GM12878 (cell line): ENCODE measurements at regions not wholly inside any gene's neighbourhood (a gene's known extent, or its start where the extent isn't known, plus 50 kb on each side); places are given as distances from the start of the nearest gene placed in this dataset. TPM values are rescaled to one million over a fixed set of nuclear protein-coding genes. Genes with fewer than 3 reads are reported as not detected.
"Not testable (repeated sequence)": the region's sequence is repeated elsewhere in the genome, so short reads cannot be mapped to it uniquely, and the experiment has no call there.

Source experiments
- ATAC-seq: fragments of 200-7000 bp; cut with Tn5 transposase; 3 replicates; pipeline ENCODE4 v1.9.1; 2020; ENCODE audit warnings: mild to moderate bottlenecking, moderate library complexity
- BruUV-seq: library from RNA; stranded (reverse); fragments of 400-500 nt; replicated peaks from 2 replicates; lab custom pipeline; 2021; lab: Mats Ljungman, UMichigan
- CTCF ChIA-PET: fragments of 300-600 bp; sonication (Branson Sonifier 250); formaldehyde crosslinking; extraction: SDS; loops from one replicate; lab custom pipeline; 2021; ENCODE audit warnings: inconsistent platforms; lab: Yijun Ruan, JAX
- POLR2A ChIA-PET: fragments of 350-600 bp; formaldehyde crosslinking; extraction: SDS; loops from one replicate; lab custom pipeline; 2021; ENCODE audit warnings: inconsistent platforms; lab: Charles Lee
- RAD21 ChIA-PET: fragments of 300-600 bp; sonication (Branson Sonifier 250); formaldehyde crosslinking; loops from one replicate; lab custom pipeline; 2023; ENCODE audit warnings: antibody characterized with exemption; ENCODE audit not compliant: unreplicated experiment; lab: Charles Lee
- SMC1A ChIA-PET: fragments of 300-600 bp; sonication (Branson Sonifier 250); formaldehyde crosslinking; loops from one replicate; lab custom pipeline; 2023; ENCODE audit not compliant: unreplicated experiment, uncharacterized antibody; lab: Charles Lee
- DNase-seq: peaks from one replicate; pipeline ENCODE4 v3.0.0-alpha.2; 2011; ENCODE audit warnings: low read depth, low spot score
- FAIRE-seq: peaks from 3 replicates; lab custom pipeline; 2011; peaks lifted over from hg19 to GRCh38; lab: Jason Lieb, UNC
- H2AFZ ChIP-seq: 2 replicates; pipeline ENCODE4 v1.6.0; 2011; ENCODE audit warnings: low read depth, low read length, control low read depth; ENCODE audit not compliant: control insufficient read depth
- H3K27ac ChIP-seq: 2 replicates; pipeline ENCODE4 v1.5.1; 2011; ENCODE audit warnings: control low read depth; ENCODE audit not compliant: control insufficient read depth, insufficient read depth
- H3K27me3 ChIP-seq, 2 experiments: replicated peaks in 1 of 2; 2 replicates each; pipeline versions ENCODE4 v1.6.0 to v1.6.1; 2011; ENCODE audit warnings: low read length in 1 of 2; ENCODE audit not compliant: control insufficient read depth in 2 of 2, insufficient read depth in 2 of 2
- H3K36me3 ChIP-seq, 2 experiments: 2 replicates each; pipeline ENCODE4 v1.5.1; 2011; ENCODE audit warnings: low read length in 1 of 2; ENCODE audit not compliant: control insufficient read depth in 2 of 2, insufficient read depth in 2 of 2
- H3K4me1 ChIP-seq: 2 replicates; pipeline ENCODE4 v1.6.1; 2011; ENCODE audit warnings: mild to moderate bottlenecking, low read length, moderate library complexity, mixed read lengths; ENCODE audit not compliant: control insufficient read depth, insufficient read depth
- H3K4me2 ChIP-seq: 2 replicates; pipeline ENCODE4 v1.6.0; 2011; ENCODE audit warnings: control low read depth; ENCODE audit not compliant: control insufficient read depth, insufficient read depth
- H3K4me3 ChIP-seq: fragments of 200-600 bp; sonication (generic); 2 replicates; pipeline ENCODE4 v1.5.1; 2016
- H3K79me2 ChIP-seq: 2 replicates; pipeline ENCODE4 v1.6.0; 2011; ENCODE audit warnings: low read length; ENCODE audit not compliant: control insufficient read depth, insufficient read depth
- H3K9ac ChIP-seq: 2 replicates; pipeline ENCODE4 v1.8.0; 2011; ENCODE audit warnings: low read length, control low read depth, mixed read lengths; ENCODE audit not compliant: control insufficient read depth, insufficient read depth
- H3K9me3 ChIP-seq: replicated peaks from 3 replicates; pipeline ENCODE4 v1.5.1; 2011; ENCODE audit warnings: mild to moderate bottlenecking, low read length; ENCODE audit not compliant: control insufficient read depth, insufficient read depth
- H4K20me1 ChIP-seq: 2 replicates; pipeline ENCODE4 v1.6.0; 2011; ENCODE audit not compliant: control insufficient read depth, insufficient read depth
- CHD4 ChIP-seq: fragments of 200-600 bp; sonication (generic); IDR thresholded peaks from 2 replicates; pipeline ENCODE4 v1.6.1; 2016; ENCODE audit warnings: mild to moderate bottlenecking
- EED ChIP-seq: sonication (generic); IDR thresholded peaks from 2 replicates; pipeline ENCODE4 v1.6.1; 2016; ENCODE audit warnings: antibody characterized with exemption, low read depth
- ETV6 ChIP-seq, 2 experiments: fragments of 450-650 bp in 1 of 2; IDR thresholded peaks in 1 of 2; conservative IDR thresholded peaks in 1 of 2; 2 replicates each; pipeline ENCODE4 v1.6.1; 2014; ENCODE audit warnings: antibody characterized with exemption in 1 of 2, borderline replicate concordance in 1 of 2, low read depth in 1 of 2, mild to moderate bottlenecking in 1 of 2, moderate library complexity in 1 of 2
- GABPA ChIP-seq: IDR thresholded peaks from 2 replicates; pipeline ENCODE4 v1.6.1; 2014; ENCODE audit warnings: antibody characterized with exemption, low read depth, mild to moderate bottlenecking, inconsistent platforms
- PAX8 ChIP-seq: fragments of 450-650 bp; IDR thresholded peaks from 2 replicates; pipeline ENCODE4 v1.6.1; 2017; ENCODE audit warnings: mild to moderate bottlenecking, moderate library complexity
- POLR2AphosphoS2 ChIP-seq: IDR thresholded peaks from 2 replicates; pipeline ENCODE4 v1.6.1; 2011; ENCODE audit warnings: low read depth, mild to moderate bottlenecking, low read length, improper control_type of control experiment, moderate library complexity
- TAF1 ChIP-seq: IDR thresholded peaks from 2 replicates; pipeline ENCODE4 v1.6.1; 2011; ENCODE audit warnings: mild to moderate bottlenecking, low read depth, low read length, borderline replicate concordance
- TCF12 ChIP-seq: IDR thresholded peaks from 2 replicates; pipeline ENCODE4 v1.6.1; 2011; ENCODE audit warnings: low read depth, mild to moderate bottlenecking, low read length
- WGBS: methylation state at CpG from one replicate; pipeline ENCODE4 v1.1.6; 2016; ENCODE audit warnings: low lambda C conversion rate; ENCODE audit not compliant: insufficient replicate concordance, insufficient coverage; ENCODE audit errors: missing lambda C conversion rate; 5-methylcytosine and 5-hydroxymethylcytosine counted together
- in situ Hi-C: fragments of 300-500 bp; cut with MboI; formaldehyde crosslinking; loops from 9 replicates; pipeline ENCODE4 v1.14.3; 2018; ENCODE audit warnings: mixed read lengths
- intact Hi-C: fragments of 100-400 bp; cut with micrococcal nuclease; formaldehyde crosslinking; loops from one replicate; pipeline ENCODE4 v1.14.2; 2022; ENCODE audit not compliant: unreplicated experiment
- small RNA-seq: library from RNA; depleted of rRNA; stranded (forward); fragments of <200 nt; gene quantifications from one replicate; pipeline ENCODE3, GENCODE V24; 2014

DNA sequence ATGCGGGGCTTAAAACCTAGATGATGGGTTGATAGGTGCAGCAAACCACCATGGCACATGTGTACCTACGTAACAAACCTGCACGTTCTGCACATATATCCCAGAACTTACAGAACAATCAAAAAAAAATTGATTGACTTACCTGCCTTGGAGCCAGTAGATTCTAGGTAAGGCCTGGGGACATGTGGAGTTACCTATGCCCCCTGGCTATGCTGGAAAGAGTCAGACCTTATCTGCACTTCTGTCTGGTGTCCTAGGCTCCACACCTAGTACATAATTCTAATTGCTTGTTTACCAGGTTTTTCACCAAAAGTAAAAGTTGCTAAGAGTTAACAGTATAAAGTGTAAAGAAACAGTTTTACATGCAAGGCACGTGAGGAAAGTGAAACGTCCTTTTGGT, 53.6 kb upstream of the GPD1L start:
- POLR2A ChIA-PET, H3K27me3 ChIP-seq, in situ Hi-C loops, H3K36me3 ChIP-seq, SMC1A ChIA-PET, intact Hi-C loops, H3K4me3 ChIP-seq, BruUV-seq, H2AFZ ChIP-seq, H3K79me2 ChIP-seq, FAIRE-seq, H3K9ac ChIP-seq, RAD21 ChIA-PET, DNase-seq, H3K4me1 ChIP-seq, CTCF ChIA-PET, H3K4me2 ChIP-seq, H3K27ac ChIP-seq, H4K20me1 ChIP-seq, ATAC-seq, H3K9me3 ChIP-seq: not testable (repeated sequence)
- WGBS, result 39% methylated on average over 5 of the region's 5 CpGs

DNA sequence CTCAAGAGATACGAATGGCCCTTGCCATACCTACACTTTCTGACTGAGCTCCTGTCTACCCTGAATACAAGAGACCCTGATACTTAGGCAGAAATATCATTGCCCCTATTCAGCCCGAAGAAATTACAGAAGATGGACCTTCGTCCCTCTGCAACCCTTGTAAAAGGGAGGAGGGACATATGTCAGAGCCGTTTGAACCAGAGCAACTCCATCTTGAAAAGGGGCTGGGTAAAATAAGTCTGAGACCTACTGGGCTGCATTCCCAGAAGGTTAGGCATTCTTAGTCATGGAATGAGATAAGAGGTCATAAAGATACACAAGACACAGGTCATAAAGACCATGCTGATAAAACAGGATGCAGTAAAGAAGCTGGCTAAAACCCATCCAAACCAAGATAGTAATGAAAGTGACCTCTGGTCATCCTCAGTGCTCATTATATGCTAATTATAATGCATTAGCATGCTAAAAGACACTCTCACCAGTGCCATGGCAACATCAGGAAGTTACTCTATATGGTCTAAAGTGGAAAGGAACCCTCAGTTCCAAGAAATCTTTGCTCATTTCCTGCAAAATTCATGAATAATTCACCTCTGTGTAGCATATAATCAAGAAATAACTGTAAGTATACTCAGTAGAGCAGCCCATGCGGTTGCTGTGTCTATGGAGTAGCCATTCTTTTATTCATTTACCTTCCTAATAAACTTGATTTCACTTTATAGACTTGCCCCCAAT, 49.7 kb upstream of the GPD1L start:
- ChIA-PET RAD21 (no interaction called here), CTCF (no interaction called here), SMC1A (no interaction called here), POLR2A (no interaction called here)
- no peak overlapping the region for H3K4me3 ChIP-seq
- DNase-seq, result no peak
- no peak for FAIRE-seq
- no peak overlapping the region for H3K4me2 ChIP-seq
- H3K9me3 ChIP-seq, result no peaks in the 10 kb centered on the region
- 16% methylated on average over 5 of the region's 5 CpGs for WGBS
- BruUV-seq, result no TSS peak
- no peak overlapping the region for H2AFZ ChIP-seq
- in situ Hi-C loops, result no loop called here
- TF ChIP-seq ETV6 (conservative IDR thresholded peaks at IDR 0.05 in 1 of 2, IDR thresholded peaks at IDR 0.05 in 1 of 2; ENCODE audit: borderline replicate concordance in 1 of 2, low read depth in 1 of 2), result no peak
- no peak for TF ChIP-seq CHD4
- TF ChIP-seq TAF1, result no peak
- no peak for TF ChIP-seq TCF12
- TF ChIP-seq EED, result no peak
- TF ChIP-seq POLR2AphosphoS2, result no peak
- TF ChIP-seq GABPA, result no peak
- TF ChIP-seq PAX8, result no peak
- no peak for ATAC-seq
- H3K9ac ChIP-seq, result no peak overlapping the region
- intact Hi-C loops, result no loop called here
- no peaks in the 10 kb centered on the region for H3K36me3 ChIP-seq
- no peaks in the 10 kb centered on the region for H3K79me2 ChIP-seq
- H3K27ac ChIP-seq, result no peak overlapping the region
- H3K27me3 ChIP-seq, result no peaks in the 10 kb centered on the region
- no peaks in the 10 kb centered on the region for H3K4me1 ChIP-seq
- H4K20me1 ChIP-seq, result no peaks in the 10 kb centered on the region

Small RNA genes lying in the stretch of these regions (small RNA-seq; reads per million reads assigned to genes)
- gene RF00019, result not detected
